Activated CD8-positive, alpha-beta memory T cell treated with anti-CD3 and anti-CD28 coated beads, Interleukin-2, amount 10 ng/mL, durations not matched to agents 7 days and 5 days (primary cell): ENCODE measurements at regions not wholly inside any gene's neighbourhood (a gene's known extent, or its start where the extent isn't known, plus 50 kb on each side); places are given as distances from the start of the nearest gene placed in this dataset.
A peak's percentile ranks its signal among the peaks of the same experiment; 100 is the strongest.

Source experiments
- ATAC-seq: fragments of 150-1000 bp; cut with Tn5 transposase; one replicate; pipeline ENCODE4 v1.10.0; 2021; ENCODE audit warnings: moderate library complexity
- CTCF ChIA-PET: fragments of 350-600 bp; sonication (Branson Sonifier 250); formaldehyde crosslinking; loops from one replicate; lab custom pipeline; 2021; ENCODE audit warnings: antibody characterized with exemption; lab: Charles Lee
- DNase-seq: peaks from one replicate; pipeline ENCODE4 v3.0.0-alpha.2; 2020
- H3K27ac Mint-ChIP-seq: one replicate; pipeline ENCODE4 v1.8.0; 2021; ENCODE audit warnings: mild to moderate bottlenecking, mixed read lengths
- H3K27me3 Mint-ChIP-seq: one replicate; pipeline ENCODE4 v1.8.0; 2021; ENCODE audit warnings: mixed read lengths
- H3K36me3 Mint-ChIP-seq: one replicate; pipeline ENCODE4 v1.8.0; 2021; ENCODE audit warnings: mild to moderate bottlenecking, mixed read lengths
- H3K4me1 Mint-ChIP-seq: one replicate; pipeline ENCODE4 v1.8.0; 2021; ENCODE audit warnings: mixed read lengths
- H3K4me3 Mint-ChIP-seq: one replicate; pipeline ENCODE4 v1.8.0; 2021; ENCODE audit warnings: mild to moderate bottlenecking, moderate library complexity, mixed read lengths
- H3K9me3 Mint-ChIP-seq: one replicate; pipeline ENCODE4 v1.8.0; 2022; ENCODE audit warnings: low read depth, mixed read lengths

DNA sequence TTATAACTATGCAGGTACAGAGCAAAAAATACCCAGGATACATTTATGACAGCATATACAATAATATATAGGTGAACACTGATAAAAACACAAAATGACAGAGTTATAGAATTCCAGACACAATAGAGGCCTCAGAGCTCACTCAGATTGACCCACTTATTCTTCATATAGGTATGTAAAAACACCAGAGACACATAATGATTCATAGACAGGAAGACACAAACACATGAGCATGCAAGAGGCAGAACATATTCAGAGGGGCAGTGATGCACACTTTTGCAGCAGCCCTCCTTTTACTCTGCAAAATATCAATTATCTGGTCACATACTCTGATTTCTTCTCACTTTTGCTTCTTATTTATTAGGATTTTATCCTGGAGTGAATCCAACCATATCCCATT is 633.3 kb upstream of the ACVR2A start:
- H3K36me3 Mint-ChIP-seq = no peaks in the 10 kb centered on the region
- no peaks in the 10 kb centered on the region for H3K4me1 Mint-ChIP-seq
- H3K27ac Mint-ChIP-seq = no peak overlapping the region
- DNase-seq = no peak
- CTCF ChIA-PET = no interaction called here
- no peaks in the 10 kb centered on the region for H3K27me3 Mint-ChIP-seq
- no peak for ATAC-seq
- H3K4me3 Mint-ChIP-seq = no peak overlapping the region
- H3K9me3 Mint-ChIP-seq = no peaks in the 10 kb centered on the region

DNA sequence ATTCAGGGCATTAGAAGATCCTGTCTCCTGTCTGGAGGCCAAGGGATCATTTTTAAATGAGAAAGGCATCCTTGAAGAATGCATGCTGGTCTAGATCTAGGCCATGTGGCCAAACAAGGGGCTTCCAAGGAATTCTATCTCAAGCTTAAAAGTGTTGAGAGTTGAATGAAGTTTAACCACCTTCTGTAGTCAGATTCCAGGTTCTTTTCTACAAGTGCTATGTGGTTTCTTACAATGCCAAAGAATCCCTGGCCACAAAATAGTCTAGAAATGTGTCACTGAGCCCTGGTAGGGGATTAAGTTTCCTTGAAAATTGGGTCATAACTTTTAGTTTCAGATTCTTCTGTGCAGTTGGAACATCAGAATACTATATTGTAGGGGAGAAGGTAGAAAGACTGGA is 640.7 kb upstream of the ACVR2A start:
- no peaks in the 10 kb centered on the region for H3K4me1 Mint-ChIP-seq
- DNase-seq = no peak
- CTCF ChIA-PET = no interaction called here
- no peak for ATAC-seq
- no peak overlapping the region for H3K27ac Mint-ChIP-seq
- H3K9me3 Mint-ChIP-seq = peaks cover 3% of the 10 kb centered on the region
- H3K4me3 Mint-ChIP-seq = no peak overlapping the region
- no peaks in the 10 kb centered on the region for H3K36me3 Mint-ChIP-seq
- no peaks in the 10 kb centered on the region for H3K27me3 Mint-ChIP-seq

GRCh38 chr2:147198651-147199171 is 646.1 kb upstream of the ACVR2A start:
- no peaks in the 10 kb centered on the region for H3K27me3 Mint-ChIP-seq
- ATAC-seq = no peak
- H3K36me3 Mint-ChIP-seq = no peaks in the 10 kb centered on the region
- no peak overlapping the region for H3K4me3 Mint-ChIP-seq
- H3K27ac Mint-ChIP-seq = no peak overlapping the region
- H3K9me3 Mint-ChIP-seq = peaks cover 3% of the 10 kb centered on the region
- no peak for DNase-seq
- H3K4me1 Mint-ChIP-seq = no peaks in the 10 kb centered on the region
- CTCF ChIA-PET = no interaction called here

DNA sequence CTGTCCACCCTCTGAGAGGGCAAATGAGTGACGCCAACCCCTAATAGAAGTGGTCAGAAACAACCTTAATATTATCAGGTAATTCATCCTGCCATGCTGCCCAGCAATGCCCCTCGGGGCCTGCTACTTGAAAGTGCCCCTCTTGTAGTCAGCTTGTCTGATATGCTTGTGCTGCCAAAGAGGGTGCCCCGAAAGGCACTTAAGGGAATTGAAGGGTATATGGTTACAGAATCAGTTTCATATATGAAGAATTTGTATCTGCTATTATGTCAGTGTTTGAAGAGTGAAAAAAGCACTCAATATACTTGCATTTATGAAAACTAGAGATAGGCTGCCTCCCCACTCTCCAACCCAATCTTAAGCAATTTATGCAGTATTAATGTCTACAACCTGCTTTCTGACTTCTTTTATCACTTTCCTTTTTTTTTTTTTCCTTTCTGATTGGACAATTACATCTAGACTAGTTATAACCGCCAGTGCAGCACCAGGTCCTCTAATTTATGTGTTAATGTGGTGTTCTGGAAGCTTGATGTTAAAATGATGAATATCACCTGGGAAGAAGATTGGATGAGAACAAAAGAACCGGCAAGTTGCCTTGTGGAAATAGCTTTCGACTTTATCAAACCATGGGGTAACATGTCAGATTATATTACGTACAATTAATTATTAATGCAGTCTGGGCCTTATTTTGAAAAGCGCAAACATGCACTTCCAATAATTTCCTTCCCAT is 646.9 kb upstream of the ACVR2A start:
- DNase-seq = no peak
- CTCF ChIA-PET = no interaction called here

DNA sequence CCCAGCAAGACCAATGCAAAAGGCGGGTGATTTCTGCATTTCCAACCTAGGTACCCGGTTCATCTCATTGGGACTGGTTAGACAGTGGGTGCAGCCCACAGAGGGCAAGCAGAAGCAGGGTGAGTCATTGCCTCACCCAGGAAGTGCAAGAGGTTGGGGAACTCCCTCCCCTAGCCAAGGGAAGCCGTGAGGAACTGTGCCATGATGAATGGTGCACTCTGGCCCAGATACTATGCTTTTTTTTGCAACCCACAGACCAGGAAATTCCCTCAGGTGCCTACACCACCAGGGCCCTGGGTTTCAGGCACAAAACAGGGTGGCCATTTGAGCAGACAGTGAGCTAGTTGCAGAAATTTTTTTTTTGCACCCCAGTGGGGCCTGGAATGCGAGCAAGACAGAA is 662.6 kb upstream of the ACVR2A start:
- DNase-seq (peak; percentile 43), ATAC-seq (peak; percentile 36)
- Mint-ChIP-seq H3K27ac (no peak overlapping the region), H3K9me3 (peaks cover 14% of the 10 kb centered on the region), H3K27me3 (no peaks in the 10 kb centered on the region), H3K36me3 (peaks cover 1% of the 10 kb centered on the region), H3K4me1 (peaks cover 10% of the 10 kb centered on the region), H3K4me3 (no peak overlapping the region)
- CTCF ChIA-PET = no interaction called here

More for the DNA sequence above, 646.9 kb upstream of the ACVR2A start:
- no peak for ATAC-seq
- Mint-ChIP-seq H3K36me3 (no peaks in the 10 kb centered on the region), H3K27me3 (no peaks in the 10 kb centered on the region), H3K9me3 (peaks cover 3% of the 10 kb centered on the region), H3K4me3 (no peak overlapping the region), H3K4me1 (no peaks in the 10 kb centered on the region), H3K27ac (no peak overlapping the region)

- H3K36me3 Mint-ChIP-seq = peaks cover 1% of the 10 kb centered on the region
These were observed 663.3 kb upstream of the ACVR2A start for GRCh38 chr2:147181351-147182029.

DNA sequence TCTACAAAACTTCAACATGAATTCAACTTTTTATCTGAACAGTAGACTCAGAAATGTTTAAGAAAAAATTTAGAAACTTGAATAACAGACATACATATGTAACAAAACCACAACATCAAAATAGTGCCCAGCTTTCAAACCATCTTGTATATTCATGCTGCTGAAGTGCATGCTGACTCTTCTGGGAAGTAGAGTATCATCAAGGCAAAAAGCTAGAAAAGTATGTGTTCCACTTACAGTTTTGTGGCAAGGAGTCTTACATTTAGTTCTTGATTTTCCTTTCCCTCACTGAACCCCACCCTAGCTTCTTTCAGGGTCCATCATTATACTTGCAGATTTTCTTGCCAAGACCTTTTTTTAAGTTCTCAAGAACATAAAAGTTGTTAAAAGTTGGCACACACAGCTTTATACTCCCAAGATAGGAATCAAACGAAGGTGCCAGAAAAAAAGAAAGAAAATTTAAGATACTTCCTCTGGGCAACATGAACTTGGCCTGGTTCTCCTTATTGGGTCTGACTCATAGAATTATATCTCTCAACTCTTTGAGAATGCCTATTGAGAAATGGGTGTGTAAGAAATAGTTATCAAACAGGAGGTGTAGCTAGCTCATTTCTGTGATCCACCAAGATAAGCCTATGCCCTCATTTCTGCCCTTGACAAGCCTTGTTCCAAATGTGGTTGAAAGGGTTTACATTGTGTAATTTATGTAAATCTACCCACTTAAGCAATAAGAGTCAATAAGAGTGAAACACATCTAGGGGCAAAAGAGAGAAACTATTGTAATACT is 667.6 kb upstream of the ACVR2A start:
- H3K36me3 Mint-ChIP-seq = peaks cover 1% of the 10 kb centered on the region
- peaks cover 9% of the 10 kb centered on the region for H3K9me3 Mint-ChIP-seq
- ATAC-seq = no peak
- H3K4me3 Mint-ChIP-seq = no peak overlapping the region
- DNase-seq = no peak
- no peak overlapping the region for H3K27ac Mint-ChIP-seq
- peaks cover 6% of the 10 kb centered on the region for H3K4me1 Mint-ChIP-seq
- CTCF ChIA-PET = no interaction called here
- H3K27me3 Mint-ChIP-seq = no peaks in the 10 kb centered on the region

More at GRCh38 chr2:147181351-147182029, 663.3 kb upstream of the ACVR2A start:
- no peak overlapping the region for H3K4me3 Mint-ChIP-seq
- peaks cover 10% of the 10 kb centered on the region for H3K4me1 Mint-ChIP-seq
- ATAC-seq (no peak), DNase-seq (no peak)
- H3K27me3 Mint-ChIP-seq = no peaks in the 10 kb centered on the region
- CTCF ChIA-PET = no interaction called here
- no peak overlapping the region for H3K27ac Mint-ChIP-seq
- peaks cover 14% of the 10 kb centered on the region for H3K9me3 Mint-ChIP-seq

GRCh38 chr2:147174824-147175254 is 670.0 kb upstream of the ACVR2A start:
- H3K9me3 Mint-ChIP-seq = no peaks in the 10 kb centered on the region
- ATAC-seq (no peak), DNase-seq (no peak)
- peaks cover 1% of the 10 kb centered on the region for H3K36me3 Mint-ChIP-seq
- no peaks in the 10 kb centered on the region for H3K27me3 Mint-ChIP-seq
- no peaks in the 10 kb centered on the region for H3K4me1 Mint-ChIP-seq
- H3K27ac Mint-ChIP-seq = no peak overlapping the region
- CTCF ChIA-PET = no interaction called here
- no peak overlapping the region for H3K4me3 Mint-ChIP-seq

DNA sequence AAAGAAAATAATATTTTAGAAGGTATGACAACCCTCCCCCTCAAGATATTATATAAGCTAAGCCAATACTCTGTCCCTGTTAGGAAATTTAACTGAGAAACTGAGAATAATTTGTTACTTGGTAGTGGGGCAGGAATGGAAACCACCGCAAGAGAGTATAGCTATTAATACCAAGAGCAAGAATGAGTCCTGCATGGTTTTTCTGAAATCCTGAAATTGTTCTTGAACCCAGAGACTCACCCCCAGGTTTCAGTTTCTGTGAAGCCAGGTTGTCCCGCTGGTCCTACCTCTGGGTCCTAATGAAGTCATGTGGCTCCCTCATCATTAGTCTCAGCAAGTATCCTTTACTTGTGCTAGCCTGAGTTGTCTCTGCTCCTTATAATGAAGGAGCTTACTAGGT is 671.0 kb upstream of the ACVR2A start:
- no peaks in the 10 kb centered on the region for H3K4me1 Mint-ChIP-seq
- no peak overlapping the region for H3K27ac Mint-ChIP-seq
- H3K9me3 Mint-ChIP-seq = no peaks in the 10 kb centered on the region
- ATAC-seq (no peak), DNase-seq (no peak)
- CTCF ChIA-PET = no interaction called here
- H3K4me3 Mint-ChIP-seq = no peak overlapping the region
- no peaks in the 10 kb centered on the region for H3K27me3 Mint-ChIP-seq
- H3K36me3 Mint-ChIP-seq = no peaks in the 10 kb centered on the region

GRCh38 chr2:147173189-147173581 is 671.6 kb upstream of the ACVR2A start:
- Mint-ChIP-seq H3K4me3 (no peak overlapping the region), H3K36me3 (no peaks in the 10 kb centered on the region), H3K27ac (no peak overlapping the region), H3K9me3 (no peaks in the 10 kb centered on the region), H3K27me3 (no peaks in the 10 kb centered on the region), H3K4me1 (no peaks in the 10 kb centered on the region)
- ATAC-seq (no peak), DNase-seq (no peak)
- CTCF ChIA-PET = no interaction called here

DNA sequence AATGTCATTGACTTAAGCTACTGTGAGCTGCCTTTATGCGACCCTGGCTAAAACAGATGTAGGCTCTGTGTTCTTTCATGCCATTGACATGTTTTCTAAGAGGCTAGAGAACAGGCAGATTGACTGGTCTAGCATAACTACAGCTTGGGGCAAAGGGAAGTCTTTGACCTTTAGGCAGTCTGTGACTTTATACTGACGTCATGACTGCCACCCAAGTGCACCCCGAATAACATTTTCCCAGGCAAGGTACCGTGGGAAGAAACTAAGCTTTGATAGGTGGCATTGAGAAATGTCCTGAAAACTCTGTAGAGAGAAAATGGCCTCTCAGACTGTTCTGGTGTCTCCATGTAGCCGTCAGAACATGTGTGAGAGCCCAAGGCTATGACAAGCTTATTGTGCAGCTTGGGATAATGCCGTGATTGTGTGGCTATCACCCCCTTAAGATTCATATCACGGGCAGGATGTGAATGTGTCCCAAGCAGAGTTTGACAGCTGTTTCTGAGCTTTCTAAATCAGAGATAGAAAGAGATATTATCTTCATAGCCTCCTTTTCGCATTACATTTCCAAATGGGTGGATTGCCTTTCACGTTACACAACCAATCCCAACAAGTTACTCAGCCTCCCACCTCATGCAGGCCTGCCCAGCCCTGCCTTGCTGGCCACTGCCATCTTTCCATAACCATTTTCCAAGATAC is 672.2 kb upstream of the ACVR2A start:
- DNase-seq (no peak), ATAC-seq (no peak)
- Mint-ChIP-seq H3K27ac (no peak overlapping the region), H3K36me3 (no peaks in the 10 kb centered on the region), H3K4me3 (no peak overlapping the region), H3K9me3 (no peaks in the 10 kb centered on the region), H3K4me1 (no peaks in the 10 kb centered on the region), H3K27me3 (no peaks in the 10 kb centered on the region)
- CTCF ChIA-PET = no interaction called here

DNA sequence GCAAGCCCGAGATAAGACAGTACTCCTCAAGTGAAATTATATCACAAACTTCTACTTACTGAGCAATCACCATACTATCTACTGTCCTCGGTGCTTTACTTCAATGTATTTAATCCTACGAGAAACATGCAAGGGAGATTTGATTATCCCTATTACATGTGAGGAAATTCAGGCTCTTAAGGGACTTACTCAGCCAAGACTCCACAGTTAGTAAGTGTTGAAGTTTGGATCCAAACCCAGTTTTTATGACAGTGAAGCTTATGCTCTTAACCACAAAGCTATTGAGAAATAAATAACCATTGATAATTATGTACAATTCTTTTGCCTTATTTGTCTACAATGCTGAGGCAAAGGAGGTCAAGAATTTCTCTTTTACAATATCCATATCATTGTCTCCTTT is 672.9 kb upstream of the ACVR2A start:
- Mint-ChIP-seq H3K36me3 (no peaks in the 10 kb centered on the region), H3K4me1 (no peaks in the 10 kb centered on the region), H3K27me3 (no peaks in the 10 kb centered on the region), H3K27ac (no peak overlapping the region), H3K4me3 (no peak overlapping the region), H3K9me3 (no peaks in the 10 kb centered on the region)
- CTCF ChIA-PET = no interaction called here
- DNase-seq = no peak
- no peak for ATAC-seq

GRCh38 chr2:147170932-147171331 is 673.9 kb upstream of the ACVR2A start:
- ATAC-seq (no peak), DNase-seq (no peak)
- Mint-ChIP-seq H3K27me3 (no peaks in the 10 kb centered on the region), H3K4me3 (no peak overlapping the region), H3K36me3 (no peaks in the 10 kb centered on the region), H3K9me3 (no peaks in the 10 kb centered on the region), H3K4me1 (no peaks in the 10 kb centered on the region), H3K27ac (no peak overlapping the region)
- CTCF ChIA-PET = no interaction called here
